HuH-7 (cell line): ENCODE measurements at regions not wholly inside any gene's neighbourhood (a gene's known extent, or its start where the extent isn't known, plus 50 kb on each side); places are given as distances from the start of the nearest gene placed in this dataset.
"Not testable (repeated sequence)": the region's sequence is repeated elsewhere in the genome, so short reads cannot be mapped to it uniquely, and the experiment has no call there.

ENCODE experiments used
- DNase-seq: peaks from one replicate; pipeline ENCODE4 v3.0.0; 2011; ENCODE audit warnings: low spot score

DNA sequence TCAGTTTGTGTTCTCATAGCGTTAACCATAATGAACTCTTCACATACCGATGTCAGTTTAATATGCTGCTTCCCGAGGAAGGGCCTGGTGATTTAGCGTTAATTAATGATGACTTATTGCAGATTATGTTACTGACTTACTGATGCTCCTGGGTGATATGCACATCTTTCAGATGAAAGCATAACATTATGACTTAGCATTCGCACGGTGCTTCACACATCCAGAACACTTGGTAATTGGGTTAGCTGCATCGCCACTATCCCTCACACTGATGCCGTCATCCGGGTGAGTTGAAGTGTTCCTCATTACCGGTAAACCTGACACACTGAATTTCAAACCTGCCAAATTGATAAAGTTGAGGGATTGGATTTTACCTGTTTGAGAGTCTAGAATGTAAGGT, 239.0 kb upstream of the PODXL start:
- DNase-seq: no peak

DNA sequence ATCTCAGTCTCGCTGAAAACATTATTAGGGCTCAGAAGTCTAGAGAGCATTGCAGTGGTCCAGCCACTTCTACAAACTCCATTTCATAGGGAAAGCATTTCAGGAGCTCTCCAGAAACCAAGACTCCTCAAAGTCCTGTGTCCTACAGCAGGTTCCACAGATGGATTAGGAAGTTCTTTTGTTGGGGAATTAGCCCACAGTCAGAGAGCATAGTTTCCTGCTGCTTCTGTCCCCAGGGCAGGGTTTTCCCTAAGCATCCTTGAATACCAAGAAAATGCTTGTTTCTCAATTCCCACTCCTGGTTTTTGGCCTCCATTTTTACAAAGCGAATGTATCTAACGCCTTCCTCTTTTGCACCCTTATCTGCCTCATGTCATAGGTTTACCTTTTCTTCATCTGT, 235.9 kb upstream of the PODXL start:
- DNase-seq: no peak

DNA sequence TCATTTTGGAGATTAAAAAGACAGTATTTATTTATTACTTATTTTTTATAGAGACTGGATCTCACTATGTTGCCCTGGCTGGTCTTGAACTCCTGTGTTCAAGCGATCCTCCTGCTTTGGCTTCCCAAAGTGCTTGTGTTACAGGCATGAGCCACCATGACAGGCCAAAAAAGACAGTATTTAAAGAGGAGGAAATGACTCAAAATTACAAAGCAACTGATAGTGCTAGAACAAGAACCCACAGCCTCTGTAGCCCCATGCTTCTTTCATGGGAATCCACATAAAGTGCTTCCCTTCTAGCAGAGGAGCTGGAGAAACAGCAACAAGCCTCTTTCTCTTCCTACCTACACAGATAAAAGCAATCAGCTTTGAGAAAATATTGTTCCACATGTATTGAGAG, 230.7 kb upstream of the PODXL start:
- no peak for DNase-seq

DNA sequence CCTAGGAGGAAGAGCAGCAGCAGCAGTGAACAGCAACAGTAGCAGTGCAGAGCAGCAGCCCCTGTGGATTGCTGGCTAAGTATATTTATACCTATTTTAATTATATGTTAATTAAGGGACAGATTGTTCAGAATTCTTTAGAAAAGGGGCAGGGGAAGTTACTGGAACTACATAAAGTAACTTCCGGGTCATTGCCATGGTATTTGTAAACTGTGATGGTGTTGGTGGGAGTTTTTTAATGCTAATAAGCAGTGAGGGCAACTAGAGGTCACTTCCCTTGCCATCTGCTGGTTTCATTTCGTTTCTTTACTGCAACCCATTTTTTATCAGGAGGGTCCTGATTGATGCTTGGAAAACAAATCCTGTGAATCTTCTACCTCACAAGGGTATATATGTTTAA, 229.8 kb upstream of the PODXL start:
- no peak for DNase-seq

- no peak for DNase-seq
Measured at GRCh38 chr7:131778601-131779000, 222.2 kb upstream of the PODXL start.

GRCh38 chr7:131774419-131775220, 218.2 kb upstream of the PODXL start:
- no peak for DNase-seq

DNA sequence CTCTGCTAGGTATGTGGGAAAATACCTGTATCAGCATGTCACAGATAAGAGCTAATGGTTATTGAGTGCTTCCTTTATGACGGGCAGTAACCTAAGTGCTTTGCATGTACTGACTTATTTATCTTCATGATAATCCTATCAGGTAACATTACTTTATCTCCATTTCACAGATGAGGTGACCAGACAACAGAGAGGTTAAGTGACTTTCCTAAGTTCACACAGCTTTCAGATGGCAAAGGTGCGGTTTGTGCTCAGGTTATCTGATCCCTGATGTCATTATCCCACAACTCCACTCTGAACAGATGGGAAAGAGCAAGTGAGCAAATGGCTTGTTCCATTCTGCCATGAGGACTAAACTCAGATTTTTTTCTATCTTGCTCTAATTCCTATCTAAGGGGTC, 217.0 kb upstream of the PODXL start:
- no peak for DNase-seq

DNA sequence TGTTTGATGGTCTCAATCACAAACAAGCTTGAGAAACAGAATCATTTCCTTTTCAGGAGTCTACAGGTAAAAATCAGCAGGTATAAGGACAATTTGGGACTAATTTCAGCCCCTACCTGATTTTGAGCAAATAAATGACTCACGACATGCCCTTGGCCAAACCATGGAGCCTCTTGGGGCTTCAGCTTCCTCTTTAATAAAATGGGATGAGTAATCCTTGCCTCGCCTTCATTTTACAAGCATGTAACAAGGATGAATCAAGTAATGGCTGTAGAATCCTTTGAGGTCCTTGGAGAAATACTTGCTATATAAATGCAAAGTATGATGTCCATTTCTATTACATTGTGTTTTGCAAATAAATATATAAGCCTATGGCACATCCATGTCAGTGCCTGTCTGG, 212.8 kb upstream of the PODXL start:
- DNase-seq: no peak

GRCh38 chr7:131767591-131767990, 211.2 kb upstream of the PODXL start:
- no peak for DNase-seq

DNA sequence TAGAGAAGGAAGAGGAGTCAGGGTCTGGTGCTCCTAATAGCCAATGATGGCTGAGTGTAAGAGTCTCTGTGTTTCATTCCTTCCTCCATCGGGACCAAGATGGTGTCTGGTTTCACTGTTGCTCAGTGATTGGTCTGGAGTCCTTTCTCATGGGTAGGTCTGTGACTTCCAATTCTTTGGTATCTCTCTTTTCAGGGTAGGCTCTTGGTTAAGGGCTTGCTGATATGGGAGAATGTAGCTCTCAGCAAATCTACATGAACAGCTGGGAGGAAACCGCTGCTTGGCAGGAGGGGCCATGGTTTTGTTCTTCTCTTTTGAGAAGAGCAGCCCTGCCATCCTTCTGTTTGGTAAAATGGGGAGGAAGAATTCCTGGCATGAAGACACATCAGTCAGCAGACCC, 209.1 kb upstream of the PODXL start:
- DNase-seq: no peak

GRCh38 chr7:131764143-131764775, 207.8 kb upstream of the PODXL start:
- no peak for DNase-seq

GRCh38 chr7:131762753-131763152, 206.3 kb upstream of the PODXL start:
- DNase-seq: no peak

GRCh38 chr7:131755801-131756200, 199.4 kb upstream of the PODXL start:
- DNase-seq: not testable (repeated sequence)

- peak; percentile 54 for DNase-seq
Measured at GRCh38 chr7:131753620-131754222, 197.3 kb upstream of the PODXL start.

DNA sequence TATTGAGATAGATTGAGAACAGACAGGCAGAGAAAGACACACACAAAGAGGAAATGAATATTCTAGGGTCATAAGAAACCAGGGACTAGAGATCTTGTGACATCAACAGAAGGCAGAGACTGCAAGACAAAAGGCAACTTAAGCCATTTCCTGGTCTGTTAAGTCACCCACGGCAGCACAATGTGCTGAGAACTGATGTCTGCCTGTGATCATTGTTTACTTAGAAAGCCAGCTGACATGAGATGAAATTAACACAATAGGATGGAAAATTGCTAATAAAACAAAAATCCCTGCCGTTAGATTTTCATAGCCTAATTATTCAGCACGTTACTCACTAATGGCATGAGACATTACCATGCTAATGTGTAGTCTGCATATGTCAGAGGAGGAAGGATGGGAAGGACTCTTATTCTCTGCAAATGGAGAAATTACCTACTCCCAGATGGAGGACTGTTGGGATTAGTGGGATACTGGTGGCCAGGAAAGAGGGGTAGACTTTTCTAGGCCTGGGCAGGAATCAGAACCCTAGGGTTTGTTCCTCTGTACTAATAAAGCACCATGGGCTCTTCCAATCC, 191.3 kb upstream of the PODXL start:
- DNase-seq: no peak

DNA sequence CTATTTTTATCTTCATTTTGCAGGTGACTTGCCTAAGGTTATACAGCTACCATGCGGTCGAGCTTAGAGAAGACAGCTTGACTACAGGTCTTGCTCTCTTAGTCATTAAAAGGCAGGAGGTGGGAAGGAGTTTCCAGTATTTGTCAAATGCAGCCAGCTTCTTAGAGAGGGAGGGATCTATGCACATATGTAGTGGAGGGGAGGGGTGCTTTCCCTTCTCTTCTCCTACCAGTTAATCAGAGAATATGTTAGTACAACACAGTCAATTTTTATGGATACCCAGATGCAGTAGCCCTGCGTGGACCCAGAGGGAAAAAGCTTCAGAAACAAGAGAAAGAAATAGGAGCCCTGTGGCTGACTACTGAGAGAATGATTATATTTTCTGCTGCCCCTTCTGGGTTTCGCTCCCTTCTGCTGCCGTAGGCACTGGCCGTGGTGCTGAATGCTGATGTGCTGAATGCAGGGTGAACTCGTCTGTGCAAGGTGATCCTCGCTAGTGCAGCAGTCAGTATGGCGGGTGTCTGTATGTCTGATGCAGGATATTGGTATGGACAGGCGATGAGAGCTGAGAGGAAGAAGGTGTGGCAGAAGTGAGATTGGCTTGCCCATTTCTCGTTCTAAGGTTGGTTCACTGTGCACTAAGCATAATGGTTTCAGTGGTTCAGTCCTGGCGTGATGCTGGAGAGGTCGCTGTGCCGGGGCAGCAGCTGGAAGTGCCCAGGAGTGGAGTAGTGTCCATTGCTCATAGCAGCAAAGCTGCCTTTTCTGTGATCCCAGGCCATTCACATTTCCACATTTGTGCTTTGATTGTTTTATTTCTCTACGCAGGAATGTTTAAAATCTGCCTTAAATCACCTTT, 189.2 kb upstream of the PODXL start:
- DNase-seq: peak; percentile 50

DNA sequence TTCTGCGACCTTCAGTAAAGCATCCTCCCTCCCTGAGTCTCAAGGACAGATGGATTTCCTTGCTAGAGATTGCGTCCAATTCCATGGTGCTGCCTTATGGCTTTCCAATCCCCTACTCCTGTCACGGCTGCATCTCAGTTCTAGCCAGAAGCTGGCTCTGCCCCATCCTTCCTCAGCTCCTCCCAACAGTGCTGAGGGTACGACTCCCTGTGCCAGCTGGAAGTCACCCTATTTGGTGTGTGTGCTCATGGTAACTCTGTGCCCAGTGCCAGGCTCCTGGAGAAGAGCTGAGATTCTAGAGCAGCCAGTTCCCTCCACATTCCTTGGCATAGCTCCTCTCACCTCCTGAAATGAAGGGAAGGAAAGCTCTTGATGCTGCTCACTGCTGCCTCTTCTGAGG, 185.0 kb upstream of the PODXL start:
- no peak for DNase-seq

DNA sequence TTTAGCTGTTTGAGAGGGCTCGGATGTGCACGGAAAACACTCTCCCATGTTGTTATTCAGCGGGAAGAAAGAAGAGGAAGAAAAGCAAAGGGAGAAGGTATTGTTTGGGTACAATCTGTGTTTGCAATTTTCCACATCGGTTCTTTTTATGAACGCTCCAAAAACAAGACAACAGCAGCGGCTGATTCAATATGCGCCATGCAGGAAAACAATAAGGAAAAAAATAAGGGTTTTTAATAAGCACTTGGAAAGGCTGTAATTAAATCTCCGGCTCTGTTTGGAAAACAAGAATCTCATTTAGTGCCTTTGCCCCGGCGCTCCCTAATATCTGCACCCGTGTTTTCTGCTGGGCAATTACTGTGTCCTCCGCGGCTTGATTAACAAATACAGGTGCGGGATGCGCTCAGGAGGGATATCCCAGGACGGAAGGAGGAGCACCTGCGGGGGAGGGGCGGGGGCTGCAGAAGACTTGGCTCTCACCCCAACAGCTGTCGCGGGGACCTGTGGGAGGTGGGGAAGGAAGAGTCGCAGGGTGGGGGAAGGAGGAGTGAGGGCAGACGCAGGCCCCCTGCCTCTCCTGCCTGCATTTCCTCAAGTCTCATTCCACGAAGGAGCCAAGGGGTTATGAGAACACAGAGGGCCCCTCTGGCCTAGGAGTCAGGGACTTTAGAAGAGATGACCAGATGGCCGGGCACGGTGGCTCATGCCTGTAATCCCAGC, 181.5 kb upstream of the PODXL start:
- no peak for DNase-seq

DNA sequence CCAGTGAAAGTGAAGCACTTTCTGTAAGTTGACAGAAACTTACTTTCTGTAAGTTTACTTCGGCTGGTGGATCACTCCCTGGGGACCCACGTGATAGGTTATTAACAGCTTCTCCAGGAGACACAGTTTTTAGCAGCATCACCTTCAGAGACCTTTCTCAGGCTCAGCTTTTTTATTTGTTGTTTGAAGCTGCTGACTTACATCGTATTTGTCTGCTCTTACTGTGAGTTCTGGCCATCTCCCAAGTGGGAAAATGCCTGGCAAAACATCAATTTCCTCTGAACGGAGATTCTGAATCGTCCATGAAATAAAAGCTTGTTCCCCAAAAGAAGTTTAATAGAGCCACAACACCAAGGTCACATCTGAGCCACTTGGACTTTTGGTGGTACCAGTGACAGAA, 178.7 kb upstream of the PODXL start:
- no peak for DNase-seq

DNA sequence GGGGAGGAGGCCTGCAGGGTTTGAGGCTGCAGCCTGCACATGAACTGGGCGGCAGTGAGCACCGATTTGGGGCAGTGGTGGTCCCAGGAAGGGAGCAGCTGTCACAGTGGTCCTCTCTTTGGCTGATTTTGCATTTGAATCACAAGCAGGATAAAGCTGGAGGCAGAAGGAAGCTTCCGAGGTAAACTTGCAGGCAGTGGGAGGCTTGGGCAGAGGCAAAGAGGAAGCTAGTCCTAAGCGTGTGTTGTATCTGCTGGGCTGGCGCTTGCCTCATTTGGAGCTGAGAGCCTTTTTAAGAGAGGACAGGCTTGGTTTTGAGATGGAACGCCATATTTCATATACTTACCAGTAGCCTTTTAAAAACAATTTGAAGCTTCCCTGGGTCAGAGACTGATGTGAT, 177.2 kb upstream of the PODXL start:
- no peak for DNase-seq

- no peak for DNase-seq
Measured at GRCh38 chr7:131727189-131727588, 170.8 kb upstream of the PODXL start.

GRCh38 chr7:131726686-131727085, 170.3 kb upstream of the PODXL start:
- no peak for DNase-seq
